B cell (primary cell): ENCODE measurements at regions not wholly inside any gene's neighbourhood (a gene's known extent, or its start where the extent isn't known, plus 50 kb on each side); places are given as distances from the start of the nearest gene placed in this dataset.

ENCODE experiments used
- ATAC-seq: fragments of 200-7000 bp; cut with Tn5 transposase; one replicate; pipeline ENCODE4 v1.10.0; 2021; ENCODE audit warnings: low read depth, mild to moderate bottlenecking, moderate number of reproducible peaks, moderate library complexity
- CTCF ChIA-PET: fragments of 350-600 bp; sonication (Branson Sonifier 250); formaldehyde crosslinking; loops from one replicate; lab custom pipeline; 2021; ENCODE audit warnings: antibody characterized with exemption, inconsistent platforms; lab: Charles Lee
- POLR2A ChIA-PET: fragments of 350-600 bp; sonication (Branson Sonifier 250); formaldehyde crosslinking; loops from one replicate; lab custom pipeline; 2021; ENCODE audit warnings: antibody characterized with exemption; lab: Charles Lee
- DNase-seq: peaks from one replicate; pipeline ENCODE4 v3.0.0; 2013
- H2AFZ ChIP-seq: 2 replicates; pipeline ENCODE4 v1.6.1; 2012; ENCODE audit warnings: mild to moderate bottlenecking, low read depth, low read length; ENCODE audit not compliant: insufficient read depth, poor library complexity, severe bottlenecking
- H3K27ac ChIP-seq, 2 donors: 1 replicate in 1 of 2; 2 replicates in 1 of 2; pipeline ENCODE4 v1.5.1; 2012 to 2013; ENCODE audit warnings: low read length in 2 of 2, mild to moderate bottlenecking in 2 of 2, moderate library complexity in 1 of 2
- H3K27me3 ChIP-seq, 4 experiments: fragments of 200-600 bp in 1 of 4; sonication (generic) in 1 of 4; replicated peaks in 1 of 4; 1 replicate in 2 of 4; 2 replicates in 2 of 4; pipeline versions ENCODE4 v1.6.1 to v1.7.0; 2013 to 2016; ENCODE audit warnings: low read length in 3 of 4, mild to moderate bottlenecking in 2 of 4, mixed read lengths in 1 of 4, moderate library complexity in 1 of 4; ENCODE audit not compliant: insufficient read depth in 4 of 4, control insufficient read depth in 3 of 4; ENCODE audit errors: control extremely low read depth in 1 of 4
- H3K36me3 ChIP-seq, 2 experiments: replicated peaks in 1 of 2; 1 replicate in 1 of 2; 2 replicates in 1 of 2; pipeline versions ENCODE4 v1.6.1 to v1.7.1; 2013; ENCODE audit warnings: low read length in 1 of 2; ENCODE audit not compliant: insufficient read depth in 2 of 2, control insufficient read depth in 1 of 2; ENCODE audit errors: control extremely low read depth in 1 of 2, extremely low read depth in 1 of 2
- H3K4me1 ChIP-seq, 2 donors: fragments of 200-600 bp in 1 of 2; sonication (generic) in 1 of 2; 1 replicate in 1 of 2; 2 replicates in 1 of 2; pipeline versions ENCODE4 v1.5.1 to v1.6.1; 2013 to 2017; ENCODE audit warnings: low read length in 2 of 2; ENCODE audit not compliant: control insufficient read depth in 2 of 2, insufficient read depth in 2 of 2
- H3K4me2 ChIP-seq: replicated peaks from 2 replicates; pipeline ENCODE3; 2012; ENCODE audit warnings: mild to moderate bottlenecking, low read depth, low read length; ENCODE audit not compliant: poor library complexity, severe bottlenecking
- H3K4me3 ChIP-seq, 5 experiments: fragments of 200-600 bp in 1 of 5; sonication (generic) in 1 of 5; 1 replicate in 3 of 5; 2 replicates in 2 of 5; pipeline versions ENCODE4 v1.5.1 to v1.7.0; 2011 to 2016; ENCODE audit warnings: low read length in 4 of 5, mild to moderate bottlenecking in 4 of 5, low read depth in 2 of 5, control low read depth in 1 of 5, moderate library complexity in 1 of 5; ENCODE audit not compliant: insufficient read depth in 1 of 5; ENCODE audit errors: control extremely low read depth in 1 of 5, extremely low read depth in 1 of 5
- H3K79me2 ChIP-seq: fragments of 200-600 bp; sonication (generic); one replicate; pipeline ENCODE4 v1.6.0; 2016; ENCODE audit warnings: low read length; ENCODE audit not compliant: control insufficient read depth, insufficient read depth
- H3K9ac ChIP-seq: fragments of 200-600 bp; sonication (generic); 2 replicates; pipeline ENCODE4 v1.6.1; 2017; ENCODE audit warnings: mild to moderate bottlenecking, low read length, moderate library complexity
- H3K9me3 ChIP-seq, 3 donors: one replicate each; pipeline versions ENCODE4 v1.6.1 to v1.7.1; 2013; ENCODE audit warnings: low read length in 2 of 3; ENCODE audit not compliant: control insufficient read depth in 2 of 3, insufficient read depth in 1 of 3; ENCODE audit errors: control extremely low read depth in 1 of 3
- H4K20me1 ChIP-seq: 2 replicates; pipeline ENCODE4 v1.6.0; 2012; ENCODE audit warnings: mild to moderate bottlenecking, low read length; ENCODE audit not compliant: insufficient read depth, control insufficient read depth, poor library complexity, severe bottlenecking
- H3K27ac Mint-ChIP-seq: one replicate; pipeline ENCODE4 v1.8.0; 2021; ENCODE audit warnings: mixed read lengths
- H3K27me3 Mint-ChIP-seq: one replicate; pipeline ENCODE4 v1.8.0; 2021; ENCODE audit warnings: mixed read lengths
- H3K4me1 Mint-ChIP-seq: one replicate; pipeline ENCODE4 v1.8.0; 2021; ENCODE audit warnings: mixed read lengths
- H3K4me3 Mint-ChIP-seq: one replicate; pipeline ENCODE4 v1.8.0; 2021; ENCODE audit warnings: mixed read lengths
- H3K9me3 Mint-ChIP-seq: one replicate; pipeline ENCODE4 v1.8.0; 2022; ENCODE audit warnings: mixed read lengths; ENCODE audit not compliant: insufficient read depth
- CTCF ChIP-seq: fragments of 200-600 bp; IDR thresholded peaks from one replicate; pipeline ENCODE4 v1.8.0; 2022; ENCODE audit warnings: antibody characterized with exemption, mild to moderate bottlenecking
- EZH2 ChIP-seq: IDR thresholded peaks from 2 replicates; pipeline ENCODE4 v1.6.1; 2012; ENCODE audit warnings: borderline replicate concordance, low read depth, mild to moderate bottlenecking, moderate library complexity, low read length; ENCODE audit not compliant: insufficient read depth, poor library complexity, severe bottlenecking
- WGBS: methylation state at CpG from one replicate; pipeline ENCODE4 v1.1.5; 2013; ENCODE audit warnings: missing lambda C conversion rate; ENCODE audit not compliant: insufficient coverage; 5-methylcytosine and 5-hydroxymethylcytosine counted together
- intact Hi-C: fragments of 100-400 bp; cut with micrococcal nuclease; formaldehyde crosslinking; loops from one replicate; pipeline ENCODE4 v1.10.0; 2022

- WGBS, result 69% methylated on average over 1 of the region's 3 CpGs
- H3K4me1 ChIP-seq, result no peaks in the 10 kb centered on the region
- CTCF ChIA-PET, result no interaction called here
- TF ChIP-seq EZH2 (no peak), CTCF (no peak)
- H3K4me2 ChIP-seq, result no peak overlapping the region
- Mint-ChIP-seq H3K27me3 (no peaks in the 10 kb centered on the region), H3K27ac (no peak overlapping the region), H3K4me1 (no peaks in the 10 kb centered on the region), H3K9me3 (peaks cover 2% of the 10 kb centered on the region), H3K4me3 (no peak overlapping the region)
- H3K27ac ChIP-seq, result no peak overlapping the region
- no peak overlapping the region for H3K4me3 ChIP-seq
- H3K36me3 ChIP-seq, result no peaks in the 10 kb centered on the region
- no peak overlapping the region for H2AFZ ChIP-seq
- intact Hi-C loops, result no loop called here
- H4K20me1 ChIP-seq, result no peaks in the 10 kb centered on the region
- no peaks in the 10 kb centered on the region for H3K27me3 ChIP-seq
- POLR2A ChIA-PET, result no interaction called here
- DNase-seq (no peak), ATAC-seq (no peak)
- no peak overlapping the region for H3K9ac ChIP-seq
- H3K79me2 ChIP-seq, result no peaks in the 10 kb centered on the region
- no peaks in the 10 kb centered on the region for H3K9me3 ChIP-seq
Measured at GRCh38 chr6:78530208-78530607, 337.1 kb upstream of the IRAK1BP1 start.

GRCh38 chr6:78533426-78533825, 333.9 kb upstream of the IRAK1BP1 start:
- Histone ChIP-seq H3K27me3 (no peaks in the 10 kb centered on the region), H3K27ac (no peak overlapping the region), H3K9ac (no peak overlapping the region), H3K79me2 (no peaks in the 10 kb centered on the region), H2AFZ (no peak overlapping the region), H3K4me2 (no peak overlapping the region), H3K4me1 (no peaks in the 10 kb centered on the region), H3K9me3 (no peaks in the 10 kb centered on the region), H3K4me3 (no peak overlapping the region), H4K20me1 (no peaks in the 10 kb centered on the region), H3K36me3 (no peaks in the 10 kb centered on the region)
- ATAC-seq (no peak), DNase-seq (no peak)
- Mint-ChIP-seq H3K27ac (no peak overlapping the region), H3K27me3 (no peaks in the 10 kb centered on the region), H3K4me3 (no peak overlapping the region), H3K9me3 (peaks cover 2% of the 10 kb centered on the region), H3K4me1 (no peaks in the 10 kb centered on the region)
- intact Hi-C loops, result no loop called here
- ChIA-PET POLR2A (no interaction called here), CTCF (no interaction called here)
- no CpG with 5 or more reads among the region's 3 CpGs for WGBS
- TF ChIP-seq CTCF, result no peak
- TF ChIP-seq EZH2, result no peak
